ENCODE measurements at regions not wholly inside any gene's neighbourhood (a gene's known extent, or its start where the extent isn't known, plus 50 kb on each side); places are given as distances from the start of the nearest gene placed in this dataset.
A peak's percentile ranks its signal among the peaks of the same experiment; 100 is the strongest.

- no peak overlapping the region for H3K27ac Mint-ChIP-seq
- no peaks in the 10 kb centered on the region for H3K4me1 Mint-ChIP-seq (ENCODE audit: low read depth)
- no peaks in the 10 kb centered on the region for H3K9me3 Mint-ChIP-seq
- intact Hi-C loops (cut with micrococcal nuclease), result no loop called here
- no peak for DNase-seq (ENCODE audit: low spot score)
- H3K36me3 Mint-ChIP-seq (ENCODE audit: low read depth), result no peaks in the 10 kb centered on the region
- H3K4me3 Mint-ChIP-seq, result no peak overlapping the region
- H3K27me3 Mint-ChIP-seq (ENCODE audit: insufficient read depth), result peaks cover 6% of the 10 kb centered on the region
Observed at GRCh38 chr2:42902939-42903709, 110.7 kb upstream of the HAAO start.

GRCh38 chr2:42901076-42901640 lies 108.8 kb upstream of the HAAO start:
- Mint-ChIP-seq H3K4me1 (ENCODE audit: low read depth) (no peaks in the 10 kb centered on the region), H3K27me3 (ENCODE audit: insufficient read depth) (no peaks in the 10 kb centered on the region), H3K27ac (no peak overlapping the region), H3K9me3 (no peaks in the 10 kb centered on the region), H3K4me3 (no peak overlapping the region), H3K36me3 (ENCODE audit: low read depth) (no peaks in the 10 kb centered on the region)
- no peak for DNase-seq (ENCODE audit: low spot score)
- intact Hi-C loops (cut with micrococcal nuclease), result no loop called here

GRCh38 chr2:42900289-42900891 lies 108.0 kb upstream of the HAAO start:
- H3K27ac Mint-ChIP-seq, result no peak overlapping the region
- no peaks in the 10 kb centered on the region for H3K36me3 Mint-ChIP-seq (ENCODE audit: low read depth)
- intact Hi-C loops (cut with micrococcal nuclease), result no loop called here
- no peaks in the 10 kb centered on the region for H3K9me3 Mint-ChIP-seq
- no peak overlapping the region for H3K4me3 Mint-ChIP-seq
- no peaks in the 10 kb centered on the region for H3K27me3 Mint-ChIP-seq (ENCODE audit: insufficient read depth)
- no peaks in the 10 kb centered on the region for H3K4me1 Mint-ChIP-seq (ENCODE audit: low read depth)
- DNase-seq (ENCODE audit: low spot score), result no peak

DNA sequence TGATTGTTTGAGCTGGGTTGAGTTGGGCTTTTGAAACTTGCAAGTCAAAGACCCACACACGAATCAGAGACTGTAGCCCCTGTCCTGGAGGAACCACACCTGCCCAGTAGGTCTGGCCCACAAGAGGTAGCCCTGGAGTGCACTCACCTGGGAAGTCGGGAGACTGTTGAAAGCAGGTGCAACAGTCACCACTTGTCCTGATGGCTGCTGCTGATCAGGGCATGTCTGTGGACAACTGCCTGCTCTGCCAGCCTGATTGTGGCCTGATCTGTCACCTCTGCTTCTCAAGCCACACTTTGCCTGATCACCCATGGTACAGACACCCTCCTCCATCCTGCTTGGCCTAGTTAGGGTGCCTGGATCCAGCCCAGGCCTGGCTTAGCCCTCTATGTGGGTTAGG lies 105.0 kb upstream of the HAAO start:
- no peak overlapping the region for H3K27ac Mint-ChIP-seq
- intact Hi-C loops (cut with micrococcal nuclease), result no loop called here

DNA sequence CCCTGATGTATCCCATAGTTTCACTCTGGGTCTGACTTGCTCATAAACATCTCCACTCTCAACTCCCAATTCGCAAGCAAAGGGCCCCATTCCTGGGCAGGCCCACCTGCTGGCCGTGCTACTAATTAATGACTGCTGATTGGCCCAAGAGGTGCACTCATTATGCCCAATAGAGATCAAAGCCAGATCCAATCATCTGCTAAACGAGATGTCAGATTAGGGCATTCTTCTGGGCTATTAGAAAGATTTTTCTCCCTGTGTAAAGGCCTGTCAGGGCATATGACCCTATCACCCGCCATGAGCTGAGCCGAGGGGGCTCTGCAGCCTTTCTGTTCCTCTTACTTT lies 103.4 kb upstream of the HAAO start:
- H3K36me3 Mint-ChIP-seq (ENCODE audit: low read depth), result no peaks in the 10 kb centered on the region
- H3K9me3 Mint-ChIP-seq, result no peaks in the 10 kb centered on the region
- no peak overlapping the region for H3K4me3 Mint-ChIP-seq
- no peak for DNase-seq (ENCODE audit: low spot score)
- peaks cover 3% of the 10 kb centered on the region for H3K27me3 Mint-ChIP-seq (ENCODE audit: insufficient read depth)
- no peaks in the 10 kb centered on the region for H3K4me1 Mint-ChIP-seq (ENCODE audit: low read depth)
- H3K27ac Mint-ChIP-seq, result no peak overlapping the region
- intact Hi-C loops (cut with micrococcal nuclease), result no loop called here

More for the DNA sequence above, 105.0 kb upstream of the HAAO start:
- no peaks in the 10 kb centered on the region for H3K27me3 Mint-ChIP-seq (ENCODE audit: insufficient read depth)
- H3K36me3 Mint-ChIP-seq (ENCODE audit: low read depth), result no peaks in the 10 kb centered on the region
- no peak for DNase-seq (ENCODE audit: low spot score)
- no peaks in the 10 kb centered on the region for H3K4me1 Mint-ChIP-seq (ENCODE audit: low read depth)
- no peak overlapping the region for H3K4me3 Mint-ChIP-seq
- H3K9me3 Mint-ChIP-seq, result no peaks in the 10 kb centered on the region

DNA sequence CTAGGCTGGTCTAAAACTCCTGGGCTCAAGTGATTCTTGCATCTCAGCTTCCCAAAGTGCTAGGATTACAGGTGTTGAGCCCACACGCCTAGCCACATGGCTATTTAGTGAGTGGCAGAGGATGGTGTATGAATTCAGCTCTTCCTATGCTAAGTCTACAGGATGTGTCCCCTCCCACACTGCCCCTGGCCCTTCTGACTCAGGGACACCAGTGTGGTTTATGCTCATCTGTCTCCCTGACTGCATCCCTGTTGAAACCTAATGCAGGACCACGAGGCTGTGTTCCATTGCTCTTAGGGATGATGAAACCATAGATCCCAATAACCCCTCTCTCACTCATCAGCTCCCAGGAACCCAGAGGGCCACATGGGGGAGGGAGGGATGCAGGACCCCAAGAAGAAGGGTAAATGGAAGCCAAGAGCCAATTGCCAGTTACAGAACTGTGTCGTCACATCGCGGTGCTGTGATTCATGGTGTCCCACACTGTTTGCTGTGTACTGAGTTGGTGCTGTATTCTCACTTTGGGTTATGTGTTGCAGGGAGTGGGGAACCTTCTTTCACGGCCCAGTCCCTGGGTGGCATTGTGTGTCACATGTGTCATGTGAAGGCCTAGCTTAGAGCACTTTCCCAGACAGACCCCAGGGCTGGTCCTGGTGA lies 102.9 kb upstream of the HAAO start:
- no peaks in the 10 kb centered on the region for H3K4me1 Mint-ChIP-seq (ENCODE audit: low read depth)
- H3K4me3 Mint-ChIP-seq, result no peak overlapping the region
- H3K27ac Mint-ChIP-seq, result no peak overlapping the region
- intact Hi-C loops (cut with micrococcal nuclease), result no loop called here
- H3K9me3 Mint-ChIP-seq, result no peaks in the 10 kb centered on the region
- H3K36me3 Mint-ChIP-seq (ENCODE audit: low read depth), result no peaks in the 10 kb centered on the region
- peaks cover 3% of the 10 kb centered on the region for H3K27me3 Mint-ChIP-seq (ENCODE audit: insufficient read depth)
- DNase-seq (ENCODE audit: low spot score), result no peak

- no peak for DNase-seq (ENCODE audit: low spot score)
- intact Hi-C loops (cut with micrococcal nuclease), result no loop called here
Observed at GRCh38 chr2:42893047-42893758, 100.8 kb upstream of the HAAO start.

GRCh38 chr2:42890791-42891355 lies 98.5 kb upstream of the HAAO start:
- H3K27ac Mint-ChIP-seq, result no peak overlapping the region
- no peaks in the 10 kb centered on the region for H3K36me3 Mint-ChIP-seq (ENCODE audit: low read depth)
- peaks cover 5% of the 10 kb centered on the region for H3K27me3 Mint-ChIP-seq (ENCODE audit: insufficient read depth)
- H3K4me3 Mint-ChIP-seq, result no peak overlapping the region
- peaks cover 8% of the 10 kb centered on the region for H3K9me3 Mint-ChIP-seq
- intact Hi-C loops (cut with micrococcal nuclease), result no loop called here
- no peak for DNase-seq (ENCODE audit: low spot score)
- H3K4me1 Mint-ChIP-seq (ENCODE audit: low read depth), result no peaks in the 10 kb centered on the region

More at GRCh38 chr2:42893047-42893758, 100.8 kb upstream of the HAAO start:
- Mint-ChIP-seq H3K27me3 (ENCODE audit: insufficient read depth) (peaks cover 5% of the 10 kb centered on the region), H3K9me3 (peaks cover 8% of the 10 kb centered on the region), H3K36me3 (ENCODE audit: low read depth) (no peaks in the 10 kb centered on the region), H3K4me1 (ENCODE audit: low read depth) (no peaks in the 10 kb centered on the region), H3K27ac (no peak overlapping the region), H3K4me3 (no peak overlapping the region)

GRCh38 chr2:42888321-42889245 lies 96.2 kb upstream of the HAAO start:
- intact Hi-C loops (cut with micrococcal nuclease), result no loop called here
- peaks cover 8% of the 10 kb centered on the region for H3K9me3 Mint-ChIP-seq
- DNase-seq (ENCODE audit: low spot score), result no peak
- H3K27me3 Mint-ChIP-seq (ENCODE audit: insufficient read depth), result peaks cover 5% of the 10 kb centered on the region
- no peaks in the 10 kb centered on the region for H3K36me3 Mint-ChIP-seq (ENCODE audit: low read depth)
- no peaks in the 10 kb centered on the region for H3K4me1 Mint-ChIP-seq (ENCODE audit: low read depth)
- no peak overlapping the region for H3K4me3 Mint-ChIP-seq
- no peak overlapping the region for H3K27ac Mint-ChIP-seq

- no peak for DNase-seq (ENCODE audit: low spot score)
- no peak overlapping the region for H3K27ac Mint-ChIP-seq
- no peak overlapping the region for H3K4me3 Mint-ChIP-seq
- peaks cover 3% of the 10 kb centered on the region for H3K4me1 Mint-ChIP-seq (ENCODE audit: low read depth)
- peaks cover 5% of the 10 kb centered on the region for H3K27me3 Mint-ChIP-seq (ENCODE audit: insufficient read depth)
- intact Hi-C loops (cut with micrococcal nuclease), result no loop called here
- no peaks in the 10 kb centered on the region for H3K36me3 Mint-ChIP-seq (ENCODE audit: low read depth)
- H3K9me3 Mint-ChIP-seq, result peaks cover 8% of the 10 kb centered on the region
Observed at GRCh38 chr2:42886921-42887320, 94.5 kb upstream of the HAAO start.

GRCh38 chr2:42882756-42883155 lies 90.4 kb upstream of the HAAO start:
- H3K4me1 Mint-ChIP-seq (ENCODE audit: low read depth), result peaks cover 26% of the 10 kb centered on the region
- no peaks in the 10 kb centered on the region for H3K9me3 Mint-ChIP-seq
- H3K4me3 Mint-ChIP-seq, result no peak overlapping the region
- no peak overlapping the region for H3K27ac Mint-ChIP-seq
- intact Hi-C loops (cut with micrococcal nuclease), result no loop called here
- DNase-seq (ENCODE audit: low spot score), result no peak
- H3K36me3 Mint-ChIP-seq (ENCODE audit: low read depth), result no peaks in the 10 kb centered on the region
- no peaks in the 10 kb centered on the region for H3K27me3 Mint-ChIP-seq (ENCODE audit: insufficient read depth)

- Mint-ChIP-seq H3K4me3 (no peak overlapping the region), H3K27me3 (ENCODE audit: insufficient read depth) (no peaks in the 10 kb centered on the region), H3K36me3 (ENCODE audit: low read depth) (no peaks in the 10 kb centered on the region), H3K27ac (peak overlapping the region; percentile 79), H3K9me3 (no peaks in the 10 kb centered on the region), H3K4me1 (ENCODE audit: low read depth) (peaks cover 26% of the 10 kb centered on the region)
- DNase-seq (ENCODE audit: low spot score), result no peak
- intact Hi-C loops (cut with micrococcal nuclease), result no loop called here
Observed at GRCh38 chr2:42881732-42882131, 89.3 kb upstream of the HAAO start.
